ENCODE measurements at regions not wholly inside any gene's neighbourhood (a gene's known extent, or its start where the extent isn't known, plus 50 kb on each side); places are given as distances from the start of the nearest gene placed in this dataset.
"Not testable (repeated sequence)": the region's sequence is repeated elsewhere in the genome, so short reads cannot be mapped to it uniquely, and the experiment has no call there.

DNA sequence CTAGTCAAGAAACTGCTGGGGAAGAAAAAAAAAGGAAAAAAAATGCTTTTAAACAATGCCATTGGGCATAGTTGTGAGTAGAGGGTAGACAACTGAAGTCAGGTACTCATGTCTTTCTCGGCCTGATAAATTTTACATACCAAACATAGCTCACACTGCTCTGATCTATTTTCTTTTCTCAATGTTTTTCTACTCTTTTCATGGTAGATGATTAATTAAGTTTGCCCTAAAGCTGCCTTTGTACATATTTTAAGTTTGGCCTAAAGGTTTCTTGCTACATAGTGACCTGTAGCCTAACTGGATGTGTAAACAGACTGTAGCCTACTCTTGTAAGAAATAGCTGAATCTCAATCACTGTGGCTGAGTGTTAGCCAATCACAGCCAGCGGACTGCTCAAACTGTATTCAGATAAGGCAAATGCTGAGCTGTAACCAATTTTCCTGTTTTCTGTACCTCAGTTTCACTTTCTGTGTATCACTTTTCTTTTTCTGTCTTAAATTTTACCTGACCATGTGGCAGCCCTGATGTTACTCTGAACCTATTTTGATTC lies 121.0 kb downstream of the PCDH10 start:
- DNase-seq (ENCODE audit: low read depth, low spot score): no peak
- H3K36me3 Mint-ChIP-seq (ENCODE audit: low read depth): no peaks in the 10 kb centered on the region
- no peaks in the 10 kb centered on the region for H3K4me1 Mint-ChIP-seq
- H3K9me3 Mint-ChIP-seq: no peaks in the 10 kb centered on the region
- TF ChIP-seq CTCF (conservative IDR thresholded peaks at IDR 0.05): no peak
- no peaks in the 10 kb centered on the region for H3K27me3 Mint-ChIP-seq (ENCODE audit: low read depth)
- H3K27ac Mint-ChIP-seq (ENCODE audit: unreplicated experiment): no peak overlapping the region
- H3K4me3 Mint-ChIP-seq: no peak overlapping the region

GRCh38 chr4:133268205-133268604 lies 119.1 kb downstream of the PCDH10 start:
- Mint-ChIP-seq H3K27ac (ENCODE audit: unreplicated experiment) (no peak overlapping the region), H3K27me3 (ENCODE audit: low read depth) (no peaks in the 10 kb centered on the region), H3K4me1 (no peaks in the 10 kb centered on the region), H3K9me3 (no peaks in the 10 kb centered on the region), H3K36me3 (ENCODE audit: low read depth) (no peaks in the 10 kb centered on the region), H3K4me3 (no peak overlapping the region)
- TF ChIP-seq CTCF (conservative IDR thresholded peaks at IDR 0.05): no peak
- no peak for DNase-seq (ENCODE audit: low read depth, low spot score)

DNA sequence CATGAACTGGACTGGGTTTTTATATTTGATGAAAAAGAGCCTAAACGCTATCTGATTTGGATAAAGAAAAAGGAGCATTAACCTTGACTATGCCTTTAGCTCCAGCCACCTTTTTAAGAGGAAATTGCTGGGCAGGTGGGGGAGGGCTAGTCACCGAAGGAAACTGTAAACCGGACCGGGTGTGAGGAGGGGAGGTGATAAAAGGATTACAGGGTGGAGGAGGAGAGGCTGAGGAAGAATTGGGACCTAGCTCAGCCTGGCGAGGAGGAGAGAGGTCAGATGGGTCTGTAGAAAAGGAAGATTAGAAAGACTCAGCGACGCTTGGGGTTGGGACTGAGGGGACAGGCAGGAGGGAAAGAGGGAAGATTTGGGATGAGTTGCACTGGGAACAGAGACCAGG lies 118.4 kb downstream of the PCDH10 start:
- H3K27me3 Mint-ChIP-seq (ENCODE audit: low read depth); H3K27ac Mint-ChIP-seq (ENCODE audit: unreplicated experiment); H3K36me3 Mint-ChIP-seq (ENCODE audit: low read depth); H3K9me3 Mint-ChIP-seq; H3K4me3 Mint-ChIP-seq; DNase-seq (ENCODE audit: low read depth, low spot score); H3K4me1 Mint-ChIP-seq: not testable (repeated sequence)

DNA sequence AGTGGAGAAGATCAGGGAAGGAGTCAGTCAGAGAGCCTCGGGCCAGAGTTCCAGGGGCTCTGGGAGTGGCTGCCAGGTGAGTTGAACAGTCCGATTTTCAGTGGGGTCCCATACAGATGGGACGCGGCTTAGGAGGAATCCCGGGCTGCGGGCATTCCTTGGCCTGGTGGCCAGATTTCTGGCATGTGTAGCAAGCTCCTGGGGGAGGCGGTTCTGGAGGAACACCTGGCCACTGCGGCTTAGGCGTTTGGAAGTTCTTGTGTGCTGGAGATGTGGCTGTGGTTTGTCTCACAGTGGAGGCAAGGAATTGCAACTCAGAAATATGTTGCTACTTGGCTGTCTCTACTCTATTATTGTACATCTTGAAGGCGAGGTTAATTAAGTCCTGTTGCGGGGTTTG lies 117.9 kb downstream of the PCDH10 start:
- DNase-seq (ENCODE audit: low read depth, low spot score); H3K9me3 Mint-ChIP-seq; H3K36me3 Mint-ChIP-seq (ENCODE audit: low read depth); H3K27me3 Mint-ChIP-seq (ENCODE audit: low read depth); H3K4me3 Mint-ChIP-seq; H3K27ac Mint-ChIP-seq (ENCODE audit: unreplicated experiment); H3K4me1 Mint-ChIP-seq: not testable (repeated sequence)

DNA sequence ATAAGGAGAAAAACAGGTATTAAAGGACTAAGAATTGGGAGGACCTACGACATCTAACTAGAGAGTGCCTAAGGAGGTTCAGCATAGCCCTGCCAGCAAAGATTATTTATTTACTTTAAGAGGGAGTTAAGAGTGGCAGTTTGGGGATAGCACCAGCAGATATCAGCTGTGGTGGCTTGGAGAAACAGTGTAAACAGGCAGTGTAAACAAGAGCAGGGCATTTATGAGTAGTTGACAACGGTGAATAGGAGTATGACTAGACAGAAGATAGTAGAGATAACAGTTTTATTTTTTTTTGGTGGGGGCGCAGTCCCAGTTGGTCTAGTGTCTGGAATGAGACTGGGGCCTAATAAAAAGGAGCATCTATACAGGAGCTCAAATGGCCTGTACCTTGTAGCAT lies 115.2 kb downstream of the PCDH10 start:
- not testable (repeated sequence) for H3K4me3 Mint-ChIP-seq; H3K9me3 Mint-ChIP-seq; H3K27ac Mint-ChIP-seq (ENCODE audit: unreplicated experiment); DNase-seq (ENCODE audit: low read depth, low spot score); H3K36me3 Mint-ChIP-seq (ENCODE audit: low read depth); H3K4me1 Mint-ChIP-seq; H3K27me3 Mint-ChIP-seq (ENCODE audit: low read depth)

- Mint-ChIP-seq H3K27ac (ENCODE audit: unreplicated experiment) (no peak overlapping the region), H3K9me3 (no peaks in the 10 kb centered on the region), H3K36me3 (ENCODE audit: low read depth) (no peaks in the 10 kb centered on the region), H3K4me3 (no peak overlapping the region), H3K4me1 (no peaks in the 10 kb centered on the region), H3K27me3 (ENCODE audit: low read depth) (no peaks in the 10 kb centered on the region)
- no peak for TF ChIP-seq CTCF (conservative IDR thresholded peaks at IDR 0.05)
- DNase-seq (ENCODE audit: low read depth, low spot score): no peak
Observed at GRCh38 chr4:133263104-133263503, 114.0 kb downstream of the PCDH10 start.

GRCh38 chr4:133247861-133248260 lies 98.8 kb downstream of the PCDH10 start:
- no peak for DNase-seq (ENCODE audit: low read depth, low spot score)
- no peak for TF ChIP-seq CTCF (conservative IDR thresholded peaks at IDR 0.05)
- H3K36me3 Mint-ChIP-seq (ENCODE audit: low read depth): no peaks in the 10 kb centered on the region
- H3K9me3 Mint-ChIP-seq: no peaks in the 10 kb centered on the region
- no peaks in the 10 kb centered on the region for H3K27me3 Mint-ChIP-seq (ENCODE audit: low read depth)
- no peak overlapping the region for H3K4me3 Mint-ChIP-seq
- no peaks in the 10 kb centered on the region for H3K4me1 Mint-ChIP-seq
- H3K27ac Mint-ChIP-seq (ENCODE audit: unreplicated experiment): no peak overlapping the region
